VCaP (cell line): ENCODE measurements at regions not wholly inside any gene's neighbourhood (a gene's known extent, or its start where the extent isn't known, plus 50 kb on each side); places are given as distances from the start of the nearest gene placed in this dataset.

Source experiments
- H3K27ac ChIP-seq: fragments of 450-650 bp; 2 replicates; pipeline ENCODE4 v1.5.1; 2017
- TF ChIP-seq, protein P1 (sequence below): fragments of 450-650 bp; conservative IDR thresholded peaks from 2 replicates; pipeline ENCODE4 v1.5.1; 2017; ENCODE audit warnings: mild to moderate bottlenecking, moderate library complexity

DNA sequence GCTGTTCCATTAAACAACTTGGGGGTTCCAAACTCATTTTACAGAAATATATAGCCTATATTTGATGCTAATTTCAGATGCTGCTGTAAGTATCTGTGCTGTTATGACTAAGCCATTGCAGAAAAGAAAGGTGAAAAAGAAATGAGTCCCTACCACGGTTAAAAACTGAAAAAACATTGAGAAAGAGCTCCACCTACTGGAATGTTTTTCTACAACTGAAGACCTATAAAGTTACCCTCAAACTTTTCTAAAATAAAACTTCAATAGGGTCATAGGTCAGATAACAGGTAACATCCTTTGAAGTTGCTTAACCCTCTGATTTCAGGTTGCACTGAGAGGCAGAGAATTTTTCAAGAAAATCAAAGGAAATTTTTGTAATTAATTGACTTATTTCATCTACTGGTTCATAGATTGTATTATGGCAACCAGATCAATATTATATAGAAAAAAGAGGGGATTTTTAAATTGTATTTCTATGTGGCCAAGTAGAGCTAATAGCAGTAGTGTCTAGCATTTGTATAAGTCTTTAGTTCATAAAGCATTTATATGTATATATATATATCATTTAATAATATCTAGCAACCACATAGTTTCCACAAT lies 279.9 kb downstream of the RPS29 start:
- no peak overlapping the region for H3K27ac ChIP-seq
- TF ChIP-seq, protein P1, sequence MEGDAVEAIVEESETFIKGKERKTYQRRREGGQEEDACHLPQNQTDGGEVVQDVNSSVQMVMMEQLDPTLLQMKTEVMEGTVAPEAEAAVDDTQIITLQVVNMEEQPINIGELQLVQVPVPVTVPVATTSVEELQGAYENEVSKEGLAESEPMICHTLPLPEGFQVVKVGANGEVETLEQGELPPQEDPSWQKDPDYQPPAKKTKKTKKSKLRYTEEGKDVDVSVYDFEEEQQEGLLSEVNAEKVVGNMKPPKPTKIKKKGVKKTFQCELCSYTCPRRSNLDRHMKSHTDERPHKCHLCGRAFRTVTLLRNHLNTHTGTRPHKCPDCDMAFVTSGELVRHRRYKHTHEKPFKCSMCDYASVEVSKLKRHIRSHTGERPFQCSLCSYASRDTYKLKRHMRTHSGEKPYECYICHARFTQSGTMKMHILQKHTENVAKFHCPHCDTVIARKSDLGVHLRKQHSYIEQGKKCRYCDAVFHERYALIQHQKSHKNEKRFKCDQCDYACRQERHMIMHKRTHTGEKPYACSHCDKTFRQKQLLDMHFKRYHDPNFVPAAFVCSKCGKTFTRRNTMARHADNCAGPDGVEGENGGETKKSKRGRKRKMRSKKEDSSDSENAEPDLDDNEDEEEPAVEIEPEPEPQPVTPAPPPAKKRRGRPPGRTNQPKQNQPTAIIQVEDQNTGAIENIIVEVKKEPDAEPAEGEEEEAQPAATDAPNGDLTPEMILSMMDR, result peak; percentile 74

DNA sequence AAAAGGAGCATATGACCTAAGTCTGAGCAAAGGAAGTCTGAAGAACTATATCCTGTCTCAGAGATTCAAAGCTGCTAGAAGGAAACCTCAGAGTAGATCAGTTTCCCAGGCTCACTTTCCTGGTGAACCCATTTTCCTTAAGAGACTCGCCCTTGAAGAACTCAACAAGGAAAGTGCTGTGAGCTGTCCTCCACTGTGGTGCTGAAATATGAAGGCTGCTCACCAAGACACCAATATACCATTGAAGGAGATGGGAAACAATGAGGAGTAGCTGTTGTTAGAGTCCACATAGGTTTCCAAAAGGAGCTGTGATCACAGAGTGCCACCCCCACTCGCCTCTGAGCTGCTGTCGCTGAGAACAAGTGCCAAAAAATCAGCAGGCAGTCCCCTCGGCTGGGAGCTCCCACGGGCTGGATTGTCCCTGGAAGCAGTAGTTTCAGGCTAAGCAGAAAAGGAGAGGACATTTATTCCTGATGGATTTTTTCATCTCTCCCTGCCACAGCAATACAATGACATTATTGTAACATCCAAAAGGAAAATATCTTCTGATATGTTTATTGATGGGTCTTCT lies 282.1 kb downstream of the RPS29 start:
- TF ChIP-seq, protein P1, result no peak
- no peak overlapping the region for H3K27ac ChIP-seq

DNA sequence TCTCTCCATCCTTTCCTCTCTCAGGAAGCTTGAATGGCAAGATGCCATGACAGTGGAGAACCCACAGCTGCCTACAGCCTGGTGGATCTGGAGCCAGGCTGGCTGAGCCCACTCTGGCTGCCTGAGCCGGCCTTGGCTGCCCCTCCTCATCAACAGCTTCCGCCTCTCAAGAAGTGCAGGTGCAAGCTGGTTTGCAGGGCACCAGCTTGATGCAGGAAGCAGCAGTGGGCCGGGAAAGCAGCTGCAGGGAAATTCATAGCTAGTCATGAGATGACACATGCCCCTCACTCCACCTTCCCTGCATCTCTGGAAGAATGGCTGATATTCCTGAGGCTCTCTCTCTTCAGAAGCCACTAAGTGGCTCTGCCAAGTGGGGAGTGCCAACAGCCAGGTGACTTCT lies 289.1 kb downstream of the RPS29 start:
- peak overlapping the region; percentile 83; the same call in 1 of the 2 replicates for H3K27ac ChIP-seq
- TF ChIP-seq, protein P1, result no peak

DNA sequence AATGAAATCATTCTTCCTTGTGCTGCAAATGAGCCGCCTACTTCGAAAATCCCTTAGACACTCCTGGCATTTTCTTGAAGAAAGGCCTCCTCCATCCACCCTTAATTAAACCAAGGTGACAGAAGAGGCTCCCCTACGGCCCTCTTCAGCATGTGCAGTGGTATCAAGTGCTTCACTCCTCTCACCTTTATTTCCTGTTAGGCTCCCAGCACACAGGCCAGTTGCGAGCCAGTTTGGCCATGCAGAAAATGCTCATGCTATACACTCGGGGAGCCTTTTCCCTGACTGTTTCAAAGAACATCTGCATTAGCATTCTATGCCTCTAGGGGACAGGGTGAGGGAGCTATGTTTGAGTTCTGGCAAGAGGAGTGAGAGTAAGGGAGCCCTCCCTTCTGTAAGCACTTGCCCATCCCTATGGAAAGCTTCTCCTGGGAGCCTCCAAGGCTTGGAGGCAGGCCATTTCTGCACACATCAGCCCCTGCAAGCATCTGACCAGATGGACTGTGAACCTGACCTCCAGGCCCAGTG lies 291.5 kb downstream of the RPS29 start:
- no peak overlapping the region for H3K27ac ChIP-seq
- TF ChIP-seq, protein P1, result no peak

DNA sequence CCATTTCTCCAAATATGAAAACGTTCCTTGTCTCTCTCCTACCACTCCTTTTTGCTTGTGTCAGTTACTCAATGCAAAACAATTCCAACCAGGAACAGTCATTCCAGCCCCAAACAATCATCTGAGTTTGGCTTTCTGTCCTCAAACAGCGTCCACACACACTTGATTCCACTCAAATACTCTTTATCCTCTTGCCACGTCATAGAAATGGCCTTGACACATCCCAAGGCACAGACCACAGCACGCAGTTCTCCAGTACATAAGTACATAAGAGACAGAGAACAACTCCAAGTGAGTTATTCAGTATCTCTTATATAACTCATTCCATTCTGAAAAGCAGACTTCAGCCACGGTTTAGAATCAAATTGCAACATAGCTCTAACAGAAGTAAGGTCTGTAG lies 299.2 kb downstream of the RPS29 start:
- H3K27ac ChIP-seq, result no peak overlapping the region
- TF ChIP-seq, protein P1, result no peak

DNA sequence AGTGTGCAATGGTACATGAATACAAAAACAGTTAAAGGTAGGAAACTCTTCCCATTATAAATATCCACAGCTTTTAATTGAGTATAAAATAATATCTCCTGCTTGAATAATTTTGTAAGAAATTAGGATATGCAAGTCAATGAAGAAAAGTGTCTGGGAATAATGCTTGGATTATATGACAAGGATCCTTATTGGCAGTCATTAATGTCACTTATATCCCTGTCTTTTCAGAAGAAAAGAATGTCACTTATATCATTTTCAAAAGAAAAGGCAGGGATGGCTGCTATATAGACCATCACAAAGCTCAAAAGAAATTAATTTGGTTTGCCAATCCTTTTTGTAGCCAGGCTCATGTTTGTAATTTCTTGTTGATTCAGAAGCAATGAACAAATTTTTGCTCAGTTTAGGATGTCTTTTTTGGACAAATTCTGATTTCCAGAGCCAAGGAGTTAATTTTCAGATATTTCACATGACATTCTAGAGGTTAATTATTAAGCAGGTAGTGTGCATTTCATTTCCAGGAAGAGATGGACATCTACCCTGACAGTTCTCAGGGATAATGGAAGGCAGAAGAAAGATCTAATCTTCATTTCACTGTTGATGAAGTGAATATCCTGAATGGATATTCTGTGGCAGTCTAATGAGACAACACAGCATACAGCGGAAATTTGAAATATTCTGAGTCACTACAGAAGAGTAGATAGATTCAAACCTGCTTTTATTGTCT lies 299.8 kb downstream of the RPS29 start:
- TF ChIP-seq, protein P1, result no peak
- H3K27ac ChIP-seq, result no peak overlapping the region

DNA sequence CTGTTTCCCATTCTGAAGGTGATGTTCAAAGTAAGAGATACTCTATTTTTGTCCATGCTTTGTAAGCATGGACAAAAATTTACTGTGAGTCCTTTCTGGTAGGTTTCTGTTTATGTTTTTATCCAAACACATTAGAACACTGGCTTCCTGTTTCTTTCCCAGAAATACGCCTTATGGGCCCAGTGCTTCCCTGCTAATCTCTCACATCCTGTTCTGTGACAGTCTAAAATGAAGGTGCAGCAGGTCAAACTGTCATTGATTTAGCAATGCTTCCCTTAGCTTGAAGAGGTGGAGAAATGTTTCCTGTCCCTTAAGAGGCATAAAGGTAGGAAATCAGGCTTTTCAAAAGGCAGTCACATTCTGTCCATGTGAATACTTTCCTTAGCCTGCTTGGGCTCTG lies 305.6 kb downstream of the RPS29 start:
- TF ChIP-seq, protein P1, result no peak
- H3K27ac ChIP-seq, result peak overlapping the region; percentile 84
